ENCODE measurements at regions not wholly inside any gene's neighbourhood (a gene's known extent, or its start where the extent isn't known, plus 50 kb on each side); places are given as distances from the start of the nearest gene placed in this dataset.

DNA sequence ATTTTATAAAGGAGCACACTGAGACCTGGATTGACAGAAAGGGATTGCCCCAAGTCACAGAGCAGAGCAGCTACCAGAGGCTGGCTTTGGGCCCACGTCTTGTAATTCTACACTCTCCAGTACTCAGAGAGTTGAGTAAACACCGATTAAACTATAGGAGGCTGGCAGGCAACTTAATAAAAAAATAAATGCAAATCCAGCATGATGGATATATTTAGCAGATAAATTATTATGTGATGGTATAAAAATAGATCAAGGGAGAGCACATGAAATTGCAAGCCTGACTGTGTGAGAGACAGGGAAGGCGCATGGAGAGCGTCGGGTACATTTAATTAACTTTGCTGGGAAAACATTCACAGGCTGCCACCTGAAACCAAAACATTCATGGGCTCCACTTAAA, 87.7 kb upstream of the CCL2 start:
- 33 to 41% (median 37%) methylated on average over 5 of the region's 5 CpGs for WGBS, 4 donors
- Histone ChIP-seq H3K27ac (peak overlapping the region in 1 of 12 donors; percentile 43), H3K4me3 (no peak overlapping the region), H3K4me1 (peaks cover 0 to 7% (median 0%) of the 10 kb centered on the region in 12 donors), H3K9me3 (peaks cover 0 to 4% (median 0%) of the 10 kb centered on the region in 12 donors), H3K36me3 (no peaks in the 10 kb centered on the region), H3K27me3 (peaks cover 0 to 24% (median 0%) of the 10 kb centered on the region in 9 donors)
- peak in 1 of 5 donors; percentile 28 for DNase-seq
- ATAC-seq, result peak; percentile 55 to 69 (median 66)
- intact Hi-C loops (cut with DNase I), result loop anchor here in 2 of 10 donors (10.0 kb wide), 2 partner anchors 63 to 243 kb away; no protein-coding TSS in a partner anchor
- TF ChIP-seq POLR2A (IDR thresholded peaks at IDR 0.05) (no peak), CTCF (IDR thresholded peaks at IDR 0.05) (no peak)

- intact Hi-C loops (cut with DNase I), result loop anchor here in 2 of 10 donors (10.0 kb wide), 2 partner anchors 64 to 244 kb away; no protein-coding TSS in a partner anchor
- Histone ChIP-seq H3K36me3 (no peaks in the 10 kb centered on the region), H3K4me1 (peaks cover 0 to 7% (median 0%) of the 10 kb centered on the region in 12 donors), H3K9me3 (peaks cover 0 to 4% (median 0%) of the 10 kb centered on the region in 12 donors), H3K4me3 (no peak overlapping the region), H3K27ac (no peak overlapping the region), H3K27me3 (peaks cover 0 to 18% (median 0%) of the 10 kb centered on the region in 9 donors)
- no peak for TF ChIP-seq CTCF (IDR thresholded peaks at IDR 0.05)
- no peak for TF ChIP-seq POLR2A (IDR thresholded peaks at IDR 0.05)
- ATAC-seq (no peak), DNase-seq (no peak)
- 83 to 89% (median 88%) methylated on average over 4 of the region's 4 CpGs for WGBS, 4 donors
Observed at GRCh38 chr17:34168989-34169388, 86.1 kb upstream of the CCL2 start.

GRCh38 chr17:34169496-34169895, 85.6 kb upstream of the CCL2 start:
- Histone ChIP-seq H3K4me1 (peaks cover 0 to 7% (median 0%) of the 10 kb centered on the region in 12 donors), H3K27ac (no peak overlapping the region), H3K9me3 (peaks cover 0 to 4% (median 0%) of the 10 kb centered on the region in 12 donors), H3K27me3 (peaks cover 0 to 12% (median 0%) of the 10 kb centered on the region in 9 donors), H3K4me3 (no peak overlapping the region), H3K36me3 (no peaks in the 10 kb centered on the region)
- TF ChIP-seq POLR2A (IDR thresholded peaks at IDR 0.05), result no peak
- TF ChIP-seq CTCF (IDR thresholded peaks at IDR 0.05), result no peak
- intact Hi-C loops (cut with DNase I), result loop anchor here in 2 of 10 donors (10.0 kb wide), 2 partner anchors 65 to 245 kb away; no protein-coding TSS in a partner anchor
- DNase-seq (no peak), ATAC-seq (no peak)

DNA sequence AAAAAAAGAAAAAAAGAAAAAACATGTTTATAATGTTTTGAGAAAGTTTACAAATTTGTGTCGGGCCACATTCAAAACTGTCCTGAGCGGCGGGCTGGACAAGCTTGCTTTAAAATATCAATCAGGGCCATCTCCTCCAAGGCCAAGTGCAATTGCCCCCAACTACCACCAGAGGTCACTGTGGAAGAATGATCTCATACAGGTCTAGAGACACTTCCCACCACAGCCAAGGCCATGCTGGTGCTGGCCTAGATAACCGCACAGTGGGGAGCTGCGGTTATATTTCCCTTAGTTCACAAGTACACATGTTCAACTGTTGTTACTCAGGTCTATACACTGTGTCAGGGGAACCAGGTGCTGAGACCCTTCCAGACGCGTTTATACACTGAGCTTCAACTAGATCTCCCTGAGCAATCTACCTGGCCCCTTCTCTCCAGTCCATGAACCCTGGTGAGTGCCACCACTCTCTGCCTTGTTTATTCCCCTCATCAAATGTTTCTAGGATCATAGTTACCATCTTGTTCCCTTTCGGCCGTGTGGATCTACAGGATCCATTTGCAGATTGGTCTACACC, 83.8 kb upstream of the CCL2 start:
- peaks cover 0 to 7% (median 0%) of the 10 kb centered on the region in 12 donors for H3K4me1 ChIP-seq
- no peak overlapping the region for H3K27ac ChIP-seq
- H3K36me3 ChIP-seq, result no peaks in the 10 kb centered on the region
- intact Hi-C loops (cut with DNase I), result loop anchor here in 1 of 10 donors (1.0 kb wide), 1 partner anchor 190 kb away; no protein-coding TSS in a partner anchor
- no peak overlapping the region for H3K4me3 ChIP-seq
- H3K9me3 ChIP-seq, result peaks cover 0 to 4% (median 0%) of the 10 kb centered on the region in 12 donors
- peak in 3 of 4 donors; percentile 41 to 73 (median 73) for ATAC-seq
- DNase-seq, result peak in 4 of 5 donors; percentile 28 to 52 (median 33)
- WGBS, 4 donors, result 58 to 72% (median 62%) methylated on average over 9 of the region's 9 CpGs
- H3K27me3 ChIP-seq, result peaks cover 0 to 1% (median 0%) of the 10 kb centered on the region in 9 donors
- TF ChIP-seq POLR2A (IDR thresholded peaks at IDR 0.05) (no peak), CTCF (IDR thresholded peaks at IDR 0.05) (peak; percentile 63 to 91 (median 84))

Measured in heart left ventricle (tissue), 16 donors.